H1 (cell line): ENCODE measurements at regions not wholly inside any gene's neighbourhood (a gene's known extent, or its start where the extent isn't known, plus 50 kb on each side); places are given as distances from the start of the nearest gene placed in this dataset.

ENCODE experiments used
- CTCF ChIA-PET: fragments of 300-600 bp; sonication (Branson Sonifier 250); formaldehyde crosslinking; loops from one replicate; lab custom pipeline; 2021; ENCODE audit not compliant: partially characterized antibody; lab: Charles Lee
- POLR2A ChIA-PET: fragments of 300-600 bp; sonication (Branson Sonifier 250); formaldehyde crosslinking; loops from one replicate; lab custom pipeline; 2021; ENCODE audit warnings: inconsistent platforms; ENCODE audit not compliant: partially characterized antibody; lab: Charles Lee
- DNase-seq, 2 experiments: peaks; one replicate each; pipeline versions ENCODE4 v3.0.0 to v3.0.0-alpha.2; 2010 to 2022; ENCODE audit warnings: low spot score in 2 of 2, low read depth in 1 of 2, mixed read lengths in 1 of 2
- FAIRE-seq: peaks from 2 replicates; lab custom pipeline; 2011; peaks lifted over from hg19 to GRCh38; lab: Jason Lieb, UNC
- H2AFZ ChIP-seq: 2 replicates; pipeline ENCODE4 v1.8.1; 2012; ENCODE audit warnings: low read length, inconsistent platforms
- H2AK5ac ChIP-seq: 2 replicates; pipeline ENCODE4 v1.6.1; 2013; ENCODE audit warnings: low read depth, low read length
- H2BK120ac ChIP-seq: replicated peaks from 2 replicates; pipeline ENCODE3; 2013; ENCODE audit warnings: low read depth, low read length, inconsistent platforms
- H2BK12ac ChIP-seq: 2 replicates; pipeline ENCODE4 v1.6.1; 2013; ENCODE audit warnings: low read depth, low read length
- H2BK15ac ChIP-seq: 2 replicates; pipeline ENCODE4 v1.6.1; 2013; ENCODE audit warnings: low read length
- H2BK20ac ChIP-seq: 2 replicates; pipeline ENCODE4 v1.6.1; 2013; ENCODE audit warnings: low read length
- H2BK5ac ChIP-seq: 2 replicates; pipeline ENCODE4 v1.6.1; 2013; ENCODE audit warnings: low read depth, low read length
- H3K14ac ChIP-seq: 2 replicates; pipeline ENCODE4 v1.6.1; 2013; ENCODE audit warnings: inconsistent platforms; ENCODE audit not compliant: insufficient read length
- H3K18ac ChIP-seq: 2 replicates; pipeline ENCODE4 v1.6.1; 2013; ENCODE audit warnings: low read length; ENCODE audit errors: extremely low read depth
- H3K23ac ChIP-seq: 2 replicates; pipeline ENCODE4 v1.6.1; 2013; ENCODE audit warnings: inconsistent platforms; ENCODE audit not compliant: insufficient read length
- H3K23me2 ChIP-seq: 2 replicates; pipeline ENCODE4 v1.6.1; 2013; ENCODE audit warnings: low read depth, low read length
- H3K27ac ChIP-seq: 2 replicates; pipeline ENCODE4 v1.6.1; 2011; ENCODE audit warnings: low read depth, low read length, inconsistent platforms
- H3K27me3 ChIP-seq, 4 experiments: replicated peaks in 1 of 4; 1 replicate in 1 of 4; 2 replicates in 3 of 4; pipeline versions ENCODE4 v1.6.1 to v1.8.1; 2011 to 2013; ENCODE audit warnings: low read length in 3 of 4, mild to moderate bottlenecking in 3 of 4, inconsistent platforms in 2 of 4, mixed read lengths in 2 of 4, moderate library complexity in 1 of 4; ENCODE audit not compliant: control insufficient read depth in 3 of 4, insufficient read depth in 3 of 4; ENCODE audit errors: extremely low read depth in 1 of 4
- H3K36me3 ChIP-seq, 4 experiments: 2 replicates each; pipeline versions ENCODE4 v1.6.1 to v1.8.1; 2011 to 2013; ENCODE audit warnings: mild to moderate bottlenecking in 4 of 4, low read length in 3 of 4, moderate library complexity in 2 of 4, control low read depth in 1 of 4, inconsistent platforms in 1 of 4; ENCODE audit not compliant: insufficient read depth in 4 of 4, control insufficient read depth in 2 of 4
- H3K4ac ChIP-seq: replicated peaks from 2 replicates; pipeline ENCODE3; 2013; ENCODE audit warnings: low read length, low read depth, mixed read lengths, inconsistent platforms; ENCODE audit not compliant: insufficient read length
- H3K4me1 ChIP-seq, 4 experiments: replicated peaks in 1 of 4; 1 replicate in 1 of 4; 2 replicates in 3 of 4; pipeline versions ENCODE4 v1.6.1 to v1.8.1; 2011 to 2013; ENCODE audit warnings: low read length in 3 of 4, inconsistent platforms in 2 of 4, mixed read lengths in 1 of 4; ENCODE audit not compliant: insufficient read depth in 4 of 4, control insufficient read depth in 3 of 4
- H3K4me2 ChIP-seq, 2 experiments: 2 replicates each; pipeline versions ENCODE4 v1.6.1 to v1.8.1; 2011 to 2013; ENCODE audit warnings: low read depth in 2 of 2, low read length in 2 of 2, control low read depth in 1 of 2, inconsistent platforms in 1 of 2, mild to moderate bottlenecking in 1 of 2; ENCODE audit not compliant: insufficient read depth in 1 of 2
- H3K4me3 ChIP-seq, 4 experiments: fragments of 200-600, 300-600 bp in 1 of 4; sonication (generic), shearing (Covaris generic), sonication (Bioruptor Twin) in 1 of 4; 2 replicates each; pipeline versions ENCODE4 v1.5.1 to v1.8.1; 2011 to 2016; ENCODE audit warnings: low read length in 4 of 4, low read depth in 3 of 4, control low read depth in 2 of 4, inconsistent platforms in 2 of 4, mild to moderate bottlenecking in 2 of 4, mixed read lengths in 1 of 4, moderate library complexity in 1 of 4; ENCODE audit not compliant: insufficient read depth in 2 of 4; ENCODE audit errors: extremely low read depth in 1 of 4
- H3K56ac ChIP-seq: replicated peaks from 2 replicates; pipeline ENCODE3; 2013; ENCODE audit warnings: low read depth, mild to moderate bottlenecking, mixed read lengths, low read length, inconsistent platforms; ENCODE audit not compliant: insufficient read length
- H3K79me1 ChIP-seq: 2 replicates; pipeline ENCODE4 v1.6.1; 2013; ENCODE audit warnings: low read depth, low read length, control low read depth
- H3K79me2 ChIP-seq, 2 experiments: 2 replicates each; pipeline versions ENCODE4 v1.6.1 to v1.8.1; 2012 to 2013; ENCODE audit warnings: low read length in 2 of 2, mild to moderate bottlenecking in 2 of 2, inconsistent platforms in 1 of 2; ENCODE audit not compliant: insufficient read depth in 2 of 2, control insufficient read depth in 1 of 2
- H3K9ac ChIP-seq, 4 experiments: replicated peaks in 1 of 4; 1 replicate in 1 of 4; 2 replicates in 3 of 4; pipeline versions ENCODE4 v1.6.1 to v1.8.1; 2011 to 2013; ENCODE audit warnings: low read depth in 3 of 4, low read length in 3 of 4, control low read depth in 2 of 4, mild to moderate bottlenecking in 2 of 4, moderate library complexity in 2 of 4, inconsistent platforms in 1 of 4; ENCODE audit errors: extremely low read depth in 1 of 4
- H3K9me3 ChIP-seq, 2 experiments: 2 replicates each; pipeline versions ENCODE4 v1.6.1 to v1.8.1; 2012 to 2013; ENCODE audit warnings: mild to moderate bottlenecking in 2 of 2, moderate library complexity in 2 of 2, control low read depth in 1 of 2, inconsistent platforms in 1 of 2, low read depth in 1 of 2, low read length in 1 of 2, mixed read lengths in 1 of 2; ENCODE audit not compliant: insufficient read depth in 2 of 2
- H4K20me1 ChIP-seq, 2 experiments: replicated peaks in 1 of 2; 2 replicates each; pipeline versions ENCODE3 to v1.8.1; 2011 to 2013; ENCODE audit warnings: inconsistent platforms in 2 of 2, low read length in 2 of 2, mild to moderate bottlenecking in 1 of 2; ENCODE audit not compliant: insufficient read depth in 2 of 2, control insufficient read depth in 1 of 2
- H4K5ac ChIP-seq: 2 replicates; pipeline ENCODE4 v1.6.1; 2013; ENCODE audit warnings: low read length, low read depth, mixed read lengths, inconsistent platforms; ENCODE audit not compliant: insufficient read length
- H4K8ac ChIP-seq: 2 replicates; pipeline ENCODE4 v1.8.0; 2013; ENCODE audit warnings: mild to moderate bottlenecking, moderate library complexity, low read length, inconsistent platforms; ENCODE audit not compliant: insufficient read depth; ENCODE audit errors: extremely low read depth
- H4K91ac ChIP-seq: replicated peaks from 2 replicates; pipeline ENCODE3; 2013; ENCODE audit warnings: low read length, mixed read lengths, inconsistent platforms; ENCODE audit not compliant: insufficient read length
- HDAC6 ChIP-seq: IDR thresholded peaks from one replicate; pipeline ENCODE4 v1.7.1; 2012; ENCODE audit warnings: low read depth, mild to moderate bottlenecking, inconsistent platforms, low read length, moderate library complexity
- KDM1A ChIP-seq: fragments of 200-600, 300-600 bp; sonication (generic); IDR thresholded peaks from 2 replicates; pipeline ENCODE4 v1.7.1; 2016; ENCODE audit warnings: mild to moderate bottlenecking, low read length, borderline replicate concordance
- PHF8 ChIP-seq: fragments of 200-600 bp; sonication (generic); conservative IDR thresholded peaks from 2 replicates; pipeline ENCODE4 v1.7.1; 2012; ENCODE audit warnings: low read depth, mild to moderate bottlenecking, inconsistent platforms, low read length, moderate library complexity
- WGBS, 2 experiments: shearing (Covaris generic) in 1 of 2; methylation state at CpG; one replicate each; pipeline versions ENCODE4 v1.1.6 to v1.1.7; 2013 to 2015; ENCODE audit warnings: low lambda C conversion rate in 2 of 2, mixed read lengths in 2 of 2, inconsistent platforms in 1 of 2, low coverage in 1 of 2, missing lambda C conversion rate in 1 of 2; ENCODE audit not compliant: insufficient replicate concordance in 2 of 2, insufficient coverage in 1 of 2, insufficient read length in 1 of 2; ENCODE audit errors: extremely low coverage in 1 of 2, missing lambda C conversion rate in 1 of 2; 5-methylcytosine and 5-hydroxymethylcytosine counted together

DNA sequence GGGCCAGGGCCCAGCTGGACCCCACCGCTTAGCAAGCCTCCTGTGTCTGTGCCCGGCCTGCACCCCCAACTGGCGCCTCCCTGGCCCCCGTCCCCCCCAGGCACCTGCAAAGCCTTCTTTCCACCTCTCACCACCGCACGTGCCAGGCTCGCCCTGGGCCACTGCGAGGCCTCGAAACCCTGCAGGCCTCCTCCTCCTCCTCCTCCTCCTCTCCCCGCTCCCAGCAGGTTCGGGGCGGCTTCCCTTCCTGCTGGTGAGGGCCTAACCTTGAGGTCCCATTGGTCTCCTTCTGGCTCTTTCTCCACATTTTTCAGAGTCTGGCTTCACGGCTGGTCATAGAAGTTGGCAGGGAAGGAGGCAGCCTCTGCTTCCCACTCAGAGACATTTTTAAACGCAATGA lies 76.8 kb upstream of the GATA5 start:
- Histone ChIP-seq H2BK12ac (no peak overlapping the region), H3K79me1 (no peaks in the 10 kb centered on the region), H3K23me2 (peaks cover 6% of the 10 kb centered on the region; the same call in 1 of the 2 replicates), H3K4ac (no peak overlapping the region), H4K91ac (no peak overlapping the region), H3K4me2 (no peak overlapping the region), H3K9me3 (no peaks in the 10 kb centered on the region), H3K79me2 (no peaks in the 10 kb centered on the region), H3K4me3 (no peak overlapping the region), H2BK120ac (no peak overlapping the region), H3K18ac (no peak overlapping the region), H4K5ac (no peak overlapping the region), H3K14ac (no peak overlapping the region), H2AFZ (no peak overlapping the region), H4K20me1 (peaks cover 0 to 4% of the 10 kb centered on the region in 2 experiments), H3K4me1 (peaks cover 0 to 11% (median 2%) of the 10 kb centered on the region in 4 experiments; a peak in 5 of 7 replicates), H2BK15ac (no peak overlapping the region), H2AK5ac (no peak overlapping the region), H4K8ac (no peak overlapping the region), H3K36me3 (no peaks in the 10 kb centered on the region), H3K9ac (no peak overlapping the region), H2BK20ac (no peak overlapping the region), H3K23ac (no peak overlapping the region), H3K56ac (no peak overlapping the region), H2BK5ac (no peak overlapping the region), H3K27me3 (peaks cover 10 to 30% (median 20%) of the 10 kb centered on the region in 4 experiments), H3K27ac (no peak overlapping the region)
- 89% methylated on average over 8 of the region's 14 CpGs; no CpG with 5 or more reads in 1 of the 2 experiments for WGBS, 2 experiments
- POLR2A ChIA-PET, result interaction anchor here (0.6 kb wide), 1 partner anchor 570 kb away, joined by 3 read pairs; no protein-coding TSS in a partner anchor
- CTCF ChIA-PET, result interaction anchor here (0.6 to 4.0 kb wide), 7 partner anchors 12 to 362 kb away, joined by 3 to 23 read pairs (median 3); no protein-coding TSS in a partner anchor
- FAIRE-seq (no peak), DNase-seq (no peak)
- TF ChIP-seq HDAC6 (no peak), KDM1A (no peak), PHF8 (no peak)
